GM21515 (cell line): ENCODE measurements at regions not wholly inside any gene's neighbourhood (a gene's known extent, or its start where the extent isn't known, plus 50 kb on each side); places are given as distances from the start of the nearest gene placed in this dataset.
"Not testable (repeated sequence)": the region's sequence is repeated elsewhere in the genome, so short reads cannot be mapped to it uniquely, and the experiment has no call there.

Experiments
- ATAC-seq: cut with Tn5 transposase; IDR thresholded peaks from one replicate; pipeline ENCODE4 v1.9.1; 2021; ENCODE audit not compliant: unreplicated experiment

- no peak for ATAC-seq
These were observed 72.6 kb upstream of the RPL38 start for GRCh38 chr17:74130841-74131240.

- no peak for ATAC-seq
These were observed 71.1 kb upstream of the RPL38 start for GRCh38 chr17:74132354-74132753.

- ATAC-seq: no peak
These were observed 69.7 kb upstream of the RPL38 start for GRCh38 chr17:74133740-74134139.

GRCh38 chr17:74134234-74134633 is 69.2 kb upstream of the RPL38 start:
- ATAC-seq: not testable (repeated sequence)

- ATAC-seq: no peak
These were observed 68.5 kb upstream of the RPL38 start for GRCh38 chr17:74134991-74135390.

- no peak for ATAC-seq
These were observed 67.9 kb upstream of the RPL38 start for GRCh38 chr17:74135391-74136167.

- no peak for ATAC-seq
These were observed 66.1 kb upstream of the RPL38 start for GRCh38 chr17:74137416-74137815.

- ATAC-seq: no peak
These were observed 64.4 kb upstream of the RPL38 start for GRCh38 chr17:74139120-74139519.

GRCh38 chr17:74140282-74140681 is 63.2 kb upstream of the RPL38 start:
- ATAC-seq: no peak

GRCh38 chr17:74141612-74142011 is 61.9 kb upstream of the RPL38 start:
- ATAC-seq: no peak

- ATAC-seq: not testable (repeated sequence)
These were observed 60.2 kb upstream of the RPL38 start for GRCh38 chr17:74143318-74143717.

GRCh38 chr17:74145756-74146155 is 57.7 kb upstream of the RPL38 start:
- ATAC-seq: no peak

- ATAC-seq: no peak
These were observed 57.3 kb upstream of the RPL38 start for GRCh38 chr17:74146196-74146595.

- ATAC-seq: no peak
These were observed 56.2 kb upstream of the RPL38 start for GRCh38 chr17:74147056-74147835.

GRCh38 chr17:74147966-74148365 is 55.5 kb upstream of the RPL38 start:
- ATAC-seq: no peak

- no peak for ATAC-seq
These were observed 55.0 kb upstream of the RPL38 start for GRCh38 chr17:74148446-74148845.

- no peak for ATAC-seq
These were observed 54.4 kb upstream of the RPL38 start for GRCh38 chr17:74148901-74149596.

- ATAC-seq: no peak
These were observed 53.7 kb upstream of the RPL38 start for GRCh38 chr17:74149597-74150427.

- ATAC-seq: no peak
These were observed 53.0 kb upstream of the RPL38 start for GRCh38 chr17:74150428-74151025.

GRCh38 chr17:74151551-74152315 is 51.7 kb upstream of the RPL38 start:
- ATAC-seq: no peak
